Kidney epithelial cell (primary cell): ENCODE measurements at regions not wholly inside any gene's neighbourhood (a gene's known extent, or its start where the extent isn't known, plus 50 kb on each side); places are given as distances from the start of the nearest gene placed in this dataset.
"Not testable (repeated sequence)": the region's sequence is repeated elsewhere in the genome, so short reads cannot be mapped to it uniquely, and the experiment has no call there.

Experiments
- DNase-seq: peaks from one replicate; pipeline ENCODE4 v3.0.0-alpha.2; 2010; ENCODE audit warnings: low read depth
- H3K27me3 ChIP-seq: 2 replicates; pipeline ENCODE4 v1.6.0; 2011; ENCODE audit warnings: low read length; ENCODE audit not compliant: control insufficient read depth, insufficient read depth
- H3K36me3 ChIP-seq: 2 replicates; pipeline ENCODE4 v1.5.1; 2011; ENCODE audit warnings: low read length; ENCODE audit not compliant: control insufficient read depth, insufficient read depth
- H3K4me3 ChIP-seq: 2 replicates; pipeline ENCODE4 v1.5.1; 2011; ENCODE audit warnings: low read depth, mild to moderate bottlenecking, control low read depth, low read length
- CTCF ChIP-seq: IDR thresholded peaks from 2 replicates; pipeline ENCODE4 v1.5.1; 2011; ENCODE audit warnings: mild to moderate bottlenecking, moderate library complexity, low read length, control low read depth, inconsistent platforms; ENCODE audit not compliant: insufficient read depth, poor library complexity, severe bottlenecking

DNA sequence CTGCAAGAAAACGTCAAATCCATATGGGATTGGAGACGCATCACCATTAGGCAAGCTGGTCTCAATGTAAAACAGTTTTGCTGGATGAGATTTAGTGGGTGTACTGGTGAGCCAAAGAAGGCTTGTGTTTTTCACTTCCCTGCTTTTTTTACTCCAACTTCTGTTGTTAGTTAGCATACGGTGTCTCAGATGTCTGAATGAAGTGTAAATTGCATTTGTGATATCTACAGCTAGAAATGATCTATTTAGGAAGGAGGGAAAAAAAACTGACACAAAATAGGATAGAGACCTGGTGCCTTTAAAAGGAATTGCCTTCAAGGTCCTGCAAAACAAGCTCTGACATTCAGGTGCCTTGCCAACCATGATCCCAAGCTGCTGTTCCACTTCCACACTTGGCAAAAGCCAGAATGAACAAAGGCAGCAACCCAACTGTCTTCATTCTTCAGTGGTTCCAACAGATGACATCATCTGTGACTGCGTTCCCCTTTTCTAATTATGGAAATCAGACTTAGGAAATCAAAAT is 104.2 kb upstream of the RAI14 start:
- Histone ChIP-seq H3K36me3 (no peaks in the 10 kb centered on the region), H3K4me3 (no peak overlapping the region), H3K27me3 (no peaks in the 10 kb centered on the region)
- DNase-seq, result no peak
- no peak for TF ChIP-seq CTCF

DNA sequence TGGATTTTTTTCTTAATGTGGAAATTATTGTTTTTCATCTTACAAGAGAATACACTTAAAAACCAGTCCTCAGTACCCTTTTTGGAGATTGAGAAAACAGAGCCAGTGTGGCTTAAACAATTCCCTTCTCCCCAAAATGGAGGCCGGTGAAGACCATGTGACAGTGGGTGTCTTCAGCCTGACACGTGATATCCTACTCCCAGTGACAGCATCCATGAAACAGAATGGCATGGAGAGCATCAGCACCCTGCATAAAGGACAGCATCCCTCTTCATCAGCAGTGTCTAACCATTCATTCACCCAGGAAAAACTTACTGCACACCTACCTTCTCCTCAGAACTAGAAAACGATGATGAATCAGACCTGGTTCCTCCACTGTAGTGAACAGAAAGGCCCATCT is 103.4 kb upstream of the RAI14 start:
- no peak for TF ChIP-seq CTCF
- DNase-seq, result no peak
- Histone ChIP-seq H3K4me3 (no peak overlapping the region), H3K27me3 (no peaks in the 10 kb centered on the region), H3K36me3 (no peaks in the 10 kb centered on the region)

DNA sequence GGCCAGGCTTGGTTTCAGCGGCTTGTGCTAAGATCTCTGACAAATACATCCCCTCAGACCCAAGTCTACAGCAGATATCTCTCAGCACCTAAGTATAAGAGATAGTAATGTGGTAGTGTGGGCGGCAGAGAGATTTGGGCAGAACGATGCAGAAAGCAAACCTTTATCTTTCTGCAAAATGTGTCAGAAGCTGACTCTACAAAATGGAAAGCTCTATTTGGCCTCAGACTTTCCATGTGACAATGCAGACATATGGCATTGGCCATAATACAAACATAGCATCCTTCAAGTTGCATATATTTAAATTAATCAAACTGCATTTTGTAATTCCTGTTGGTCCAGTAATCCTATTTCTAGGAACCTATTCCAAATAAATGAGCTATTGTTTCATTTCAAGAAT is 102.5 kb upstream of the RAI14 start:
- no peaks in the 10 kb centered on the region for H3K27me3 ChIP-seq
- H3K4me3 ChIP-seq, result no peak overlapping the region
- TF ChIP-seq CTCF, result no peak

DNA sequence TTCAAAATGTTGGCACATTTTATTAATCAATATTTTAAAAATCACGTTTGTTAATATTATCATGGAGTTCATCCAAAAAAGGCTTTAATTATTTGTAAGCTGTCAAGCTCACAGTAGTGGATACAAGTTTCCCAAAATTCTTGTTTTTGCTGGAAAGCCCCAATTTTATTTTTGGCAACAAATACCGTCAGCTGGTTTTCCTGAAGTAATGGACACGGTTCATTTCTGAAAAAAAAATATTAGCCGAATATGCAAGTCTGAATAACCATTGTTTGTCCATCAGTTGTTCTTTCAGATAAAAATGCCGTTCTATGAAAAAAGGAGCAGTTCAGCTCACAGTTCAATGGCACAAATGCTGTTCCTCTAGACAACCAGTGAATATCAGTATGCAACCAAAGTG is 101.5 kb upstream of the RAI14 start:
- Histone ChIP-seq H3K4me3 (no peak overlapping the region), H3K36me3 (no peaks in the 10 kb centered on the region), H3K27me3 (no peaks in the 10 kb centered on the region)
- TF ChIP-seq CTCF, result no peak
- DNase-seq, result no peak

More for the DNA sequence above, 102.5 kb upstream of the RAI14 start:
- no peaks in the 10 kb centered on the region for H3K36me3 ChIP-seq
- DNase-seq, result no peak

DNA sequence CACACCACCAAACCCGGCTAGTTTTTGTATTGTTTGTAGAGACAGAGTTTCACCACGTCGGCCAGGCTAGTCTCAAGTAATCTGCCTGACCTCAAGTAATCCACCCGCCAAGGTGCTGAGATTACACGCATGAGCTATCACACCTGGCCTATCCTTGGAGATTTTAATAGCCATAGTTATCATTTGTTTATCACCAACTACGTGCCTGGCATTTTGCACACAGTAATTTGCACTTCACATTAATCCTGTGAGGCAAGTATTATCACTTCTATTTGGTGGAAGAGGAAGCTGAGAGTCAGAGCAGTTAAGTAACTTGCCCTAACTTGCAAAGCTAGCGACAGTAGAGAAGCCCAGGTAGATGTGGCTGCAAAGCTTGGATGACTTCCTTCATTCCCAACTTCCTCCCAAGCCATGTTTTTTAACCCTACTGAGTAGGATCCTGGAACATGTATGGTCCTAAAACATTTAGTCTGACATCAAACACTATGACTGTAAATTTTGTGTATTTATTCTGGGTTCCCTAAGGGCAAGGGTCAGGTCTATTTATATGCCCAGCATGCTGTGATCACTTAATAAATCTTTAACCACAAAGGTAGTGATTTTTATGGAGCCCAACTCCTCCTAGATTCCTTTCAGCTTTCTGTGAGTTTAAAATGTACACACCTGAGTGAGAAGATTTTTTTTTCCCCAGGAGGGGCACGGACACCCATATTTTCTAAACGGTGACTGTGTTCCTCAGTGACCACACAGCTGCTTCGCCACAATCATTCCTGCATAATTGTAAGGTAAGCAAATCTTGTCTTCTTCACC is 100.2 kb upstream of the RAI14 start:
- no peaks in the 10 kb centered on the region for H3K36me3 ChIP-seq
- no peak for TF ChIP-seq CTCF
- no peak for DNase-seq

GRCh38 chr5:34556509-34556782 is 99.7 kb upstream of the RAI14 start:
- no peaks in the 10 kb centered on the region for H3K27me3 ChIP-seq
- TF ChIP-seq CTCF, result no peak
- no peak overlapping the region for H3K4me3 ChIP-seq
- no peak for DNase-seq
- H3K36me3 ChIP-seq, result no peaks in the 10 kb centered on the region

More for the DNA sequence above, 100.2 kb upstream of the RAI14 start:
- Histone ChIP-seq H3K27me3 (no peaks in the 10 kb centered on the region), H3K4me3 (no peak overlapping the region)

- not testable (repeated sequence) for H3K36me3 ChIP-seq, H3K4me3 ChIP-seq, DNase-seq, H3K27me3 ChIP-seq
Measured at GRCh38 chr5:34561581-34561980, 94.5 kb upstream of the RAI14 start.
